ENCODE measurements at regions not wholly inside any gene's neighbourhood (a gene's known extent, or its start where the extent isn't known, plus 50 kb on each side); places are given as distances from the start of the nearest gene placed in this dataset.

GRCh38 chr12:46907791-46908190 lies 82.0 kb upstream of the SLC38A4 start:
- POLR2A ChIA-PET, result interaction anchor here (0.8 to 1.6 kb wide), 2 partner anchors 133 to 230 kb away, joined by 4 to 5 read pairs; no protein-coding TSS in a partner anchor
- intact Hi-C loops (cut with micrococcal nuclease), result no loop called here

GRCh38 chr12:46908236-46908935 lies 82.6 kb upstream of the SLC38A4 start:
- Mint-ChIP-seq H3K36me3 (ENCODE audit: insufficient read depth, unreplicated experiment) (no peaks in the 10 kb centered on the region), H3K27ac (ENCODE audit: low read depth, unreplicated experiment) (peak overlapping the region; percentile 89), H3K27me3 (ENCODE audit: insufficient read depth, unreplicated experiment) (no peaks in the 10 kb centered on the region), H3K4me3 (ENCODE audit: unreplicated experiment) (no peak overlapping the region), H3K4me1 (ENCODE audit: insufficient read depth, unreplicated experiment) (peaks cover 22% of the 10 kb centered on the region), H3K9me3 (ENCODE audit: unreplicated experiment) (peaks cover 9% of the 10 kb centered on the region)
- peak; percentile 73 for DNase-seq (ENCODE audit: unreplicated experiment)
- intact Hi-C loops (cut with micrococcal nuclease), result no loop called here
- TF ChIP-seq CTCF (IDR thresholded peaks at IDR 0.05; ENCODE audit: unreplicated experiment), result no peak
- POLR2A ChIA-PET, result interaction anchor here (0.7 to 2.2 kb wide), 11 partner anchors 22 to 524 kb away, joined by 3 to 9 read pairs (median 4); no protein-coding TSS in a partner anchor
- CTCF ChIA-PET, result interaction anchor here (0.5 to 1.5 kb wide), 9 partner anchors 10 to 532 kb away, joined by 3 to 5 read pairs (median 3); no protein-coding TSS in a partner anchor
- BruUV-seq (replicated peaks), result no TSS peak

More at GRCh38 chr12:46907791-46908190, 82.0 kb upstream of the SLC38A4 start:
- H3K9me3 Mint-ChIP-seq (ENCODE audit: unreplicated experiment), result peaks cover 9% of the 10 kb centered on the region
- no peak overlapping the region for H3K27ac Mint-ChIP-seq (ENCODE audit: low read depth, unreplicated experiment)
- TF ChIP-seq CTCF (IDR thresholded peaks at IDR 0.05; ENCODE audit: unreplicated experiment), result no peak
- H3K36me3 Mint-ChIP-seq (ENCODE audit: insufficient read depth, unreplicated experiment), result no peaks in the 10 kb centered on the region
- peaks cover 22% of the 10 kb centered on the region for H3K4me1 Mint-ChIP-seq (ENCODE audit: insufficient read depth, unreplicated experiment)
- no peak for DNase-seq (ENCODE audit: unreplicated experiment)
- H3K4me3 Mint-ChIP-seq (ENCODE audit: unreplicated experiment), result no peak overlapping the region
- H3K27me3 Mint-ChIP-seq (ENCODE audit: insufficient read depth, unreplicated experiment), result no peaks in the 10 kb centered on the region
- CTCF ChIA-PET, result interaction anchor here (0.9 to 1.4 kb wide), 3 partner anchors 16 to 27 kb away, joined by 3 to 5 read pairs (median 3); no protein-coding TSS in a partner anchor
- BruUV-seq (replicated peaks), result no TSS peak

- DNase-seq (ENCODE audit: unreplicated experiment), result peak; percentile 54
- intact Hi-C loops (cut with micrococcal nuclease), result no loop called here
- POLR2A ChIA-PET, result interaction anchor here (0.7 to 2.2 kb wide), 12 partner anchors 10 to 525 kb away, joined by 3 to 9 read pairs (median 4); no protein-coding TSS in a partner anchor
These were observed 83.3 kb upstream of the SLC38A4 start for GRCh38 chr12:46908936-46909635.

More at GRCh38 chr12:46908936-46909635, 83.3 kb upstream of the SLC38A4 start:
- no peak overlapping the region for H3K4me3 Mint-ChIP-seq (ENCODE audit: unreplicated experiment)
- CTCF ChIA-PET, result interaction anchor here (0.6 to 1.5 kb wide), 8 partner anchors 11 to 704 kb away, joined by 3 to 5 read pairs (median 3); no protein-coding TSS in a partner anchor
- H3K9me3 Mint-ChIP-seq (ENCODE audit: unreplicated experiment), result peaks cover 9% of the 10 kb centered on the region
- H3K27me3 Mint-ChIP-seq (ENCODE audit: insufficient read depth, unreplicated experiment), result no peaks in the 10 kb centered on the region
- BruUV-seq (replicated peaks), result no TSS peak
- H3K27ac Mint-ChIP-seq (ENCODE audit: low read depth, unreplicated experiment), result peak overlapping the region; percentile 89
- TF ChIP-seq CTCF (IDR thresholded peaks at IDR 0.05; ENCODE audit: unreplicated experiment), result no peak
- H3K4me1 Mint-ChIP-seq (ENCODE audit: insufficient read depth, unreplicated experiment), result peaks cover 22% of the 10 kb centered on the region
- H3K36me3 Mint-ChIP-seq (ENCODE audit: insufficient read depth, unreplicated experiment), result no peaks in the 10 kb centered on the region

Measured in MCF 10A (cell line).